MM.1S (cell line): ENCODE measurements at regions not wholly inside any gene's neighbourhood (a gene's known extent, or its start where the extent isn't known, plus 50 kb on each side); places are given as distances from the start of the nearest gene placed in this dataset.

Experiments used
- DNase-seq: peaks from one replicate; pipeline ENCODE4 v3.0.0-alpha.2; 2015
- H2AFZ ChIP-seq: fragments of 300-600 bp; sonication (generic); 2 replicates; pipeline ENCODE4 v1.6.0; 2016; ENCODE audit warnings: antibody characterized with exemption, low read length
- H3F3A ChIP-seq: fragments of 300-600 bp; sonication (generic); 2 replicates; pipeline ENCODE4 v1.6.1; 2016; ENCODE audit warnings: mild to moderate bottlenecking, antibody characterized with exemption, low read length, moderate library complexity, mixed read lengths; ENCODE audit not compliant: insufficient read depth
- H3K27ac ChIP-seq: fragments of 300-600 bp; sonication (generic); 2 replicates; pipeline ENCODE4 v1.5.1; 2016; ENCODE audit warnings: mild to moderate bottlenecking, low read length
- H3K27me3 ChIP-seq: fragments of 300-600 bp; sonication (generic); replicated peaks from 2 replicates; pipeline ENCODE4 v1.6.0; 2016; ENCODE audit warnings: low read length; ENCODE audit not compliant: insufficient read depth
- H3K36me3 ChIP-seq: fragments of 300-600 bp; sonication (generic); replicated peaks from 2 replicates; pipeline ENCODE4 v1.6.1; 2016; ENCODE audit warnings: mild to moderate bottlenecking, low read length, mixed read lengths; ENCODE audit not compliant: insufficient read depth
- H3K4me1 ChIP-seq: fragments of 300-600 bp; sonication (generic); 2 replicates; pipeline ENCODE4 v1.6.1; 2016; ENCODE audit warnings: low read length, mixed read lengths
- H3K4me2 ChIP-seq: fragments of 300-600 bp; sonication (generic); 2 replicates; pipeline ENCODE4 v1.6.0; 2016; ENCODE audit warnings: low read depth, low read length
- H3K4me3 ChIP-seq: fragments of 300-600 bp; sonication (generic); 2 replicates; pipeline ENCODE4 v1.5.1; 2016; ENCODE audit warnings: low read length, mixed read lengths
- H3K79me2 ChIP-seq: fragments of 300-600 bp; sonication (generic); 2 replicates; pipeline ENCODE4 v1.6.1; 2016; ENCODE audit warnings: mixed run types, low read length, mixed read lengths
- H3K9ac ChIP-seq: fragments of 300-600 bp; sonication (generic); 2 replicates; pipeline ENCODE4 v1.6.1; 2016; ENCODE audit warnings: low read length, mixed read lengths
- H3K9me2 ChIP-seq: fragments of 300-600 bp; sonication (generic); replicated peaks from 2 replicates; pipeline ENCODE4 v1.6.1; 2016; ENCODE audit warnings: mild to moderate bottlenecking, low read length, mixed read lengths; ENCODE audit not compliant: insufficient read depth
- H3K9me3 ChIP-seq: fragments of 300-600 bp; sonication (generic); replicated peaks from 2 replicates; pipeline ENCODE4 v1.6.1; 2016; ENCODE audit warnings: mild to moderate bottlenecking, low read length, mixed read lengths; ENCODE audit not compliant: insufficient read depth
- H4K20me1 ChIP-seq: fragments of 300-600 bp; sonication (generic); 2 replicates; pipeline ENCODE4 v1.6.1; 2016; ENCODE audit warnings: mild to moderate bottlenecking, low read length, moderate library complexity, mixed read lengths; ENCODE audit not compliant: insufficient read depth
- CTCF ChIP-seq: fragments of 300-600 bp; sonication (generic); IDR thresholded peaks from 2 replicates; pipeline ENCODE4 v1.5.1; 2016; ENCODE audit warnings: antibody characterized with exemption, low read length, mixed read lengths
- EZH2 ChIP-seq: fragments of 300-600 bp; sonication (generic); optimal IDR thresholded peaks from 2 replicates; pipeline ENCODE3; 2017; ENCODE audit warnings: low read depth, mild to moderate bottlenecking, antibody characterized with exemption, low read length, mixed read lengths
- EZH2phosphoT487 ChIP-seq: fragments of 300-600 bp; sonication (generic); IDR thresholded peaks from 2 replicates; pipeline ENCODE4 v1.6.1; 2018; ENCODE audit warnings: antibody characterized with exemption, low read length

- H3K9me3 ChIP-seq, result no peaks in the 10 kb centered on the region
- H3K9ac ChIP-seq, result no peak overlapping the region
- H3K4me3 ChIP-seq, result no peak overlapping the region
- H3K79me2 ChIP-seq, result no peaks in the 10 kb centered on the region
- H3K27ac ChIP-seq, result no peak overlapping the region
- TF ChIP-seq EZH2phosphoT487, result no peak
- no peak for TF ChIP-seq CTCF
- no peak for TF ChIP-seq EZH2
- no peaks in the 10 kb centered on the region for H4K20me1 ChIP-seq
- no peak overlapping the region for H3K4me2 ChIP-seq
- no peaks in the 10 kb centered on the region for H3K27me3 ChIP-seq
- H3K36me3 ChIP-seq, result no peaks in the 10 kb centered on the region
- no peak overlapping the region for H2AFZ ChIP-seq
- DNase-seq, result no peak
- no peaks in the 10 kb centered on the region for H3F3A ChIP-seq
- H3K9me2 ChIP-seq, result no peaks in the 10 kb centered on the region
- no peaks in the 10 kb centered on the region for H3K4me1 ChIP-seq
Measured at GRCh38 chr16:80233097-80233835, 307.5 kb upstream of the DYNLRB2 start.

- H3K27ac ChIP-seq, result no peak overlapping the region
- no peak overlapping the region for H3K4me2 ChIP-seq
- H3K27me3 ChIP-seq, result no peaks in the 10 kb centered on the region
- no peaks in the 10 kb centered on the region for H3K79me2 ChIP-seq
- H3K9me3 ChIP-seq, result no peaks in the 10 kb centered on the region
- no peak for DNase-seq
- no peak overlapping the region for H3K4me3 ChIP-seq
- no peaks in the 10 kb centered on the region for H3K36me3 ChIP-seq
- H3K9me2 ChIP-seq, result no peaks in the 10 kb centered on the region
- no peaks in the 10 kb centered on the region for H4K20me1 ChIP-seq
- TF ChIP-seq EZH2phosphoT487 (no peak), CTCF (no peak), EZH2 (no peak)
- H2AFZ ChIP-seq, result no peak overlapping the region
- H3F3A ChIP-seq, result no peaks in the 10 kb centered on the region
- H3K9ac ChIP-seq, result no peak overlapping the region
- no peaks in the 10 kb centered on the region for H3K4me1 ChIP-seq
Measured at GRCh38 chr16:80231888-80232287, 308.9 kb upstream of the DYNLRB2 start.

GRCh38 chr16:80231121-80231520 lies 309.7 kb upstream of the DYNLRB2 start:
- Histone ChIP-seq H3K4me2 (no peak overlapping the region), H3K36me3 (no peaks in the 10 kb centered on the region), H3K4me1 (no peaks in the 10 kb centered on the region), H3F3A (no peaks in the 10 kb centered on the region), H4K20me1 (no peaks in the 10 kb centered on the region), H3K4me3 (no peak overlapping the region), H3K9me3 (no peaks in the 10 kb centered on the region), H3K79me2 (no peaks in the 10 kb centered on the region), H3K27ac (no peak overlapping the region), H2AFZ (no peak overlapping the region), H3K9me2 (no peaks in the 10 kb centered on the region), H3K9ac (no peak overlapping the region), H3K27me3 (no peaks in the 10 kb centered on the region)
- no peak for DNase-seq
- no peak for TF ChIP-seq EZH2phosphoT487

GRCh38 chr16:80230328-80231120 lies 310.3 kb upstream of the DYNLRB2 start:
- H3K27ac ChIP-seq, result no peak overlapping the region
- no peaks in the 10 kb centered on the region for H3K9me2 ChIP-seq
- DNase-seq, result no peak
- no peaks in the 10 kb centered on the region for H3K79me2 ChIP-seq
- no peaks in the 10 kb centered on the region for H3K36me3 ChIP-seq
- H3K9me3 ChIP-seq, result no peaks in the 10 kb centered on the region
- no peak overlapping the region for H2AFZ ChIP-seq
- no peaks in the 10 kb centered on the region for H4K20me1 ChIP-seq
- no peaks in the 10 kb centered on the region for H3K4me1 ChIP-seq
- H3K4me3 ChIP-seq, result no peak overlapping the region
- H3K4me2 ChIP-seq, result no peak overlapping the region
- H3F3A ChIP-seq, result no peaks in the 10 kb centered on the region
- TF ChIP-seq EZH2, result no peak
- no peak for TF ChIP-seq EZH2phosphoT487
- no peak for TF ChIP-seq CTCF
- H3K9ac ChIP-seq, result no peak overlapping the region
- H3K27me3 ChIP-seq, result no peaks in the 10 kb centered on the region
